Esophagus squamous epithelium (tissue), 5 donors: ENCODE measurements at regions not wholly inside any gene's neighbourhood (a gene's known extent, or its start where the extent isn't known, plus 50 kb on each side); places are given as distances from the start of the nearest gene placed in this dataset.
"Not testable (repeated sequence)": the region's sequence is repeated elsewhere in the genome, so short reads cannot be mapped to it uniquely, and the experiment has no call there.

Experiments
- DNase-seq: peaks from one replicate; lab custom pipeline; 2025; lab: John Stamatoyannopoulos, UW
- H3K27ac ChIP-seq, 4 donors: fragments of 200-600 bp; sonication (generic); one replicate each; pipeline ENCODE4 v1.5.1; 2016 to 2019; ENCODE audit warnings: mild to moderate bottlenecking in 1 of 4
- H3K27me3 ChIP-seq, 4 donors: fragments of 200-600 bp; sonication (generic); 1 replicate in 3 of 4; 2 replicates in 1 of 4; pipeline versions ENCODE4 v1.5.1 to v1.6.0; 2017 to 2021; ENCODE audit warnings: antibody characterized with exemption in 1 of 4
- H3K36me3 ChIP-seq, 3 donors: fragments of 200-600 bp; sonication (generic); one replicate each; pipeline ENCODE4 v1.5.1; 2016 to 2019
- H3K4me1 ChIP-seq, 3 donors: fragments of 200-600 bp; sonication (generic); one replicate each; pipeline ENCODE4 v1.5.1; 2017 to 2019
- H3K4me3 ChIP-seq, 4 donors: fragments of 200-600 bp; sonication (generic); 1 replicate in 3 of 4; 2 replicates in 1 of 4; pipeline ENCODE4 v1.5.1; 2016 to 2019; ENCODE audit warnings: mild to moderate bottlenecking in 2 of 4, moderate library complexity in 1 of 4
- H3K9me3 ChIP-seq, 3 donors: fragments of 200-600 bp; sonication (generic); one replicate each; pipeline ENCODE4 v1.5.1; 2016 to 2019
- CTCF ChIP-seq, 6 experiments: fragments of 450-650 bp in 4 of 6; fragments of 200-600 bp in 2 of 6; sonication (generic) in 2 of 6; IDR thresholded peaks; one replicate each; pipeline ENCODE4 v1.5.1; 2016 to 2019; ENCODE audit warnings: antibody characterized with exemption in 6 of 6, mild to moderate bottlenecking in 4 of 6, moderate library complexity in 4 of 6
- POLR2A ChIP-seq, 4 donors: fragments of 450-650 bp; IDR thresholded peaks; one replicate each; pipeline ENCODE4 v1.6.1; 2017; ENCODE audit warnings: antibody characterized with exemption in 4 of 4, mild to moderate bottlenecking in 4 of 4, moderate library complexity in 3 of 4
- WGBS, 2 donors: methylation state at CpG; one replicate each; pipeline ENCODE4 v1.1.5; 2018; 5-methylcytosine and 5-hydroxymethylcytosine counted together
- intact Hi-C: fragments of 100-400 bp; cut with DNase I; formaldehyde crosslinking; loops from one replicate; pipeline ENCODE4 v1.15.0; 2022
- donor health status: DM: yes; HTN: yes; CAD: no.

GRCh38 chr2:194661431-194661830 lies 995.6 kb upstream of the SLC39A10 start:
- WGBS, 2 donors = 66 to 68% methylated on average over 2 of the region's 2 CpGs
- no peak for TF ChIP-seq CTCF (IDR thresholded peaks at IDR 0.05)
- TF ChIP-seq POLR2A (IDR thresholded peaks at IDR 0.05) = no peak
- Histone ChIP-seq H3K36me3 (no peaks in the 10 kb centered on the region), H3K27ac (no peak overlapping the region), H3K4me1 (no peaks in the 10 kb centered on the region), H3K9me3 (no peaks in the 10 kb centered on the region), H3K4me3 (no peak overlapping the region), H3K27me3 (no peaks in the 10 kb centered on the region)
- no peak for DNase-seq
- intact Hi-C loops = no loop called here

GRCh38 chr2:194639057-194639456 lies 1018.0 kb upstream of the SLC39A10 start:
- H3K4me3 ChIP-seq, intact Hi-C loops, DNase-seq, H3K27me3 ChIP-seq, H3K9me3 ChIP-seq, H3K36me3 ChIP-seq, H3K27ac ChIP-seq, H3K4me1 ChIP-seq: not testable (repeated sequence)
- WGBS, 2 donors = 86 to 92% methylated on average over 6 to 9 of the region's 9 CpGs

DNA sequence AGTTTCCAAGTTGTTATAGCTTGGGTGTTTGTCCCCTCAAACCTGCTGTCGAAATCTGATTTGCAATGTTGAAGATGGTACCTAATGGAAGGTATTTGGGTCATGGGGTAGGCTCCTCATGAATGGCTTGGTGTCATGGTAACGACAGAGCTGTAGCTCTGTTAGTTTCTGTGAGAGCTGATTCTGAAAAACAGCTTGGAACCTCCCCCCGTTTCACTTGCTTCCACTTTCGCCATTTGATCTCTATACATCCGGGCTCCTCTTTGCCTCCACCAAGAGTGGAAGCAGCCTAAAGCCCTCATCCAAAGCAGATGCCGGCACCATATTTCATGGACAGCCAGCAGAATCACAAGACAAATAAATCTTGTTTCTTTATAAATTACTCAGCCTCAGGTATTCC lies 1035.1 kb upstream of the SLC39A10 start:
- no peaks in the 10 kb centered on the region for H3K36me3 ChIP-seq
- DNase-seq = no peak
- H3K4me1 ChIP-seq = no peaks in the 10 kb centered on the region
- 62 to 77% methylated on average over 6 of the region's 6 CpGs for WGBS, 2 donors
- no peak overlapping the region for H3K4me3 ChIP-seq
- H3K27me3 ChIP-seq = no peaks in the 10 kb centered on the region
- intact Hi-C loops = no loop called here
- TF ChIP-seq POLR2A (IDR thresholded peaks at IDR 0.05) = no peak
- no peak for TF ChIP-seq CTCF (IDR thresholded peaks at IDR 0.05)
- H3K27ac ChIP-seq = no peak overlapping the region
- peaks cover 0 to 4% (median 0%) of the 10 kb centered on the region in 3 donors for H3K9me3 ChIP-seq

- intact Hi-C loops = no loop called here
- Histone ChIP-seq H3K9me3 (peaks cover 0 to 4% (median 0%) of the 10 kb centered on the region in 3 donors), H3K27me3 (no peaks in the 10 kb centered on the region), H3K4me1 (no peaks in the 10 kb centered on the region), H3K4me3 (no peak overlapping the region), H3K27ac (no peak overlapping the region), H3K36me3 (no peaks in the 10 kb centered on the region)
- no peak for TF ChIP-seq CTCF (IDR thresholded peaks at IDR 0.05)
- no peak for TF ChIP-seq POLR2A (IDR thresholded peaks at IDR 0.05)
- DNase-seq = no peak
Observed at GRCh38 chr2:194619366-194619765, 1037.7 kb upstream of the SLC39A10 start.

GRCh38 chr2:194618432-194618831 lies 1038.6 kb upstream of the SLC39A10 start:
- H3K9me3 ChIP-seq = peaks cover 0 to 4% (median 0%) of the 10 kb centered on the region in 3 donors
- DNase-seq = no peak
- H3K27me3 ChIP-seq = no peaks in the 10 kb centered on the region
- H3K36me3 ChIP-seq = no peaks in the 10 kb centered on the region
- TF ChIP-seq CTCF (IDR thresholded peaks at IDR 0.05) (no peak), POLR2A (IDR thresholded peaks at IDR 0.05) (no peak)
- H3K4me1 ChIP-seq = no peaks in the 10 kb centered on the region
- intact Hi-C loops = no loop called here
- no peak overlapping the region for H3K4me3 ChIP-seq
- no peak overlapping the region for H3K27ac ChIP-seq

- intact Hi-C loops = no loop called here
- Histone ChIP-seq H3K9me3 (no peaks in the 10 kb centered on the region), H3K36me3 (no peaks in the 10 kb centered on the region), H3K4me1 (no peaks in the 10 kb centered on the region), H3K27me3 (no peaks in the 10 kb centered on the region), H3K4me3 (no peak overlapping the region), H3K27ac (no peak overlapping the region)
- TF ChIP-seq POLR2A (IDR thresholded peaks at IDR 0.05) = no peak
- no peak for TF ChIP-seq CTCF (IDR thresholded peaks at IDR 0.05)
- WGBS, 2 donors = 0 to 32% methylated on average over 1 of the region's 1 CpG
- no peak for DNase-seq
Observed at GRCh38 chr2:194616334-194616733, 1040.7 kb upstream of the SLC39A10 start.
